ENCODE measurements at regions not wholly inside any gene's neighbourhood (a gene's known extent, or its start where the extent isn't known, plus 50 kb on each side); places are given as distances from the start of the nearest gene placed in this dataset.

- no peak overlapping the region for H2AFZ ChIP-seq (ENCODE audit: insufficient read depth, low read depth, low read length, poor library complexity, severe bottlenecking)
- no peak for DNase-seq
- ATAC-seq (ENCODE audit: low read depth), result no peak
- H3K79me2 ChIP-seq (ENCODE audit: control insufficient read depth, insufficient read depth, low read length), result no peaks in the 10 kb centered on the region
- H3K27me3 ChIP-seq (replicated peaks in 1 of 4; ENCODE audit: control extremely low read depth in 1 of 4, control insufficient read depth in 3 of 4, insufficient read depth in 4 of 4, low read length in 3 of 4), result peaks cover 0 to 28% (median 18%) of the 10 kb centered on the region in 4 experiments
- H3K27ac Mint-ChIP-seq, result no peak overlapping the region
- H3K27ac ChIP-seq (ENCODE audit: low read length in 2 of 2), result no peak overlapping the region
- TF ChIP-seq CTCF (IDR thresholded peaks at IDR 0.05), result no peak
- TF ChIP-seq EZH2 (IDR thresholded peaks at IDR 0.05; ENCODE audit: borderline replicate concordance, insufficient read depth, low read depth, low read length, poor library complexity, severe bottlenecking), result no peak
- intact Hi-C loops (cut with micrococcal nuclease), result no loop called here
- no peaks in the 10 kb centered on the region for H4K20me1 ChIP-seq (ENCODE audit: control insufficient read depth, insufficient read depth, low read length, poor library complexity, severe bottlenecking)
- no peak overlapping the region for H3K4me3 ChIP-seq (ENCODE audit: control extremely low read depth in 1 of 5, extremely low read depth in 1 of 5, insufficient read depth in 1 of 5, low read depth in 2 of 5, low read length in 4 of 5)
- H3K27me3 Mint-ChIP-seq, result peaks cover 55% of the 10 kb centered on the region
- 100% methylated on average over 1 of the region's 1 CpG for WGBS (ENCODE audit: insufficient coverage)
- ChIA-PET POLR2A (no interaction called here), CTCF (interaction anchor here (1.2 to 2.3 kb wide), 2 partner anchors 9 to 766 kb away, joined by 3 to 8 read pairs; no protein-coding TSS in a partner anchor)
- no peaks in the 10 kb centered on the region for H3K9me3 Mint-ChIP-seq (ENCODE audit: insufficient read depth)
- H3K36me3 ChIP-seq (replicated peaks in 1 of 2; ENCODE audit: control extremely low read depth in 1 of 2, control insufficient read depth in 1 of 2, extremely low read depth in 1 of 2, insufficient read depth in 2 of 2, low read length in 1 of 2), result no peaks in the 10 kb centered on the region
- H3K9ac ChIP-seq (ENCODE audit: low read length), result no peak overlapping the region
- no peaks in the 10 kb centered on the region for H3K4me1 Mint-ChIP-seq
- no peak overlapping the region for H3K4me3 Mint-ChIP-seq
- H3K9me3 ChIP-seq (ENCODE audit: control extremely low read depth in 1 of 3, control insufficient read depth in 2 of 3, insufficient read depth in 1 of 3, low read length in 2 of 3), result no peaks in the 10 kb centered on the region
- no peaks in the 10 kb centered on the region for H3K4me1 ChIP-seq (ENCODE audit: control insufficient read depth in 2 of 2, insufficient read depth in 2 of 2, low read length in 2 of 2)
- no peak overlapping the region for H3K4me2 ChIP-seq (replicated peaks; ENCODE audit: low read depth, low read length, poor library complexity, severe bottlenecking)
Observed at GRCh38 chr7:25901658-25902057, 250.3 kb upstream of the NFE2L3 start.

- POLR2A ChIA-PET, result no interaction called here
- Mint-ChIP-seq H3K4me3 (no peak overlapping the region), H3K4me1 (no peaks in the 10 kb centered on the region), H3K9me3 (ENCODE audit: insufficient read depth) (no peaks in the 10 kb centered on the region), H3K27ac (no peak overlapping the region), H3K27me3 (peaks cover 31% of the 10 kb centered on the region)
- DNase-seq (no peak), ATAC-seq (ENCODE audit: low read depth) (no peak)
- H2AFZ ChIP-seq (ENCODE audit: insufficient read depth, low read depth, low read length, poor library complexity, severe bottlenecking), result no peak overlapping the region
- 60% methylated on average over 2 of the region's 3 CpGs for WGBS (ENCODE audit: insufficient coverage)
- no peak overlapping the region for H3K27ac ChIP-seq (ENCODE audit: low read length in 2 of 2)
- H3K4me3 ChIP-seq (ENCODE audit: control extremely low read depth in 1 of 5, extremely low read depth in 1 of 5, insufficient read depth in 1 of 5, low read depth in 2 of 5, low read length in 4 of 5), result no peak overlapping the region
- peaks cover 0 to 14% (median 1%) of the 10 kb centered on the region in 4 experiments for H3K27me3 ChIP-seq (replicated peaks in 1 of 4; ENCODE audit: control extremely low read depth in 1 of 4, control insufficient read depth in 3 of 4, insufficient read depth in 4 of 4, low read length in 3 of 4)
- intact Hi-C loops (cut with micrococcal nuclease), result no loop called here
- TF ChIP-seq CTCF (IDR thresholded peaks at IDR 0.05), result no peak
- no peak for TF ChIP-seq EZH2 (IDR thresholded peaks at IDR 0.05; ENCODE audit: borderline replicate concordance, insufficient read depth, low read depth, low read length, poor library complexity, severe bottlenecking)
- CTCF ChIA-PET, result interaction anchor here (0.8 kb wide), 1 partner anchor 14 kb away, joined by 4 read pairs; no protein-coding TSS in a partner anchor
- H3K9ac ChIP-seq (ENCODE audit: low read length), result no peak overlapping the region
- H3K36me3 ChIP-seq (replicated peaks in 1 of 2; ENCODE audit: control extremely low read depth in 1 of 2, control insufficient read depth in 1 of 2, extremely low read depth in 1 of 2, insufficient read depth in 2 of 2, low read length in 1 of 2), result no peaks in the 10 kb centered on the region
- no peaks in the 10 kb centered on the region for H3K4me1 ChIP-seq (ENCODE audit: control insufficient read depth in 2 of 2, insufficient read depth in 2 of 2, low read length in 2 of 2)
- no peaks in the 10 kb centered on the region for H3K9me3 ChIP-seq (ENCODE audit: control extremely low read depth in 1 of 3, control insufficient read depth in 2 of 3, insufficient read depth in 1 of 3, low read length in 2 of 3)
- no peak overlapping the region for H3K4me2 ChIP-seq (replicated peaks; ENCODE audit: low read depth, low read length, poor library complexity, severe bottlenecking)
- no peaks in the 10 kb centered on the region for H4K20me1 ChIP-seq (ENCODE audit: control insufficient read depth, insufficient read depth, low read length, poor library complexity, severe bottlenecking)
- no peaks in the 10 kb centered on the region for H3K79me2 ChIP-seq (ENCODE audit: control insufficient read depth, insufficient read depth, low read length)
Observed at GRCh38 chr7:25906003-25906402, 246.0 kb upstream of the NFE2L3 start.
